Ovary (tissue), 3 donors: ENCODE measurements at regions not wholly inside any gene's neighbourhood (a gene's known extent, or its start where the extent isn't known, plus 50 kb on each side); places are given as distances from the start of the nearest gene placed in this dataset.

Source experiments
- EP300 ChIP-seq: sonication (generic); formaldehyde crosslinking; IDR thresholded peaks from one replicate; pipeline ENCODE4 v1.6.1; 2017; ENCODE audit warnings: antibody characterized with exemption
- POLR2A ChIP-seq: fragments of 450-650 bp; IDR thresholded peaks from one replicate; pipeline ENCODE4 v1.6.1; 2017; ENCODE audit warnings: antibody characterized with exemption, mild to moderate bottlenecking, moderate library complexity
- TF ChIP-seq, protein P1 (sequence below), 3 donors: fragments of 450-650 bp in 2 of 3; fragments of 200-600 bp in 1 of 3; IDR thresholded peaks; one replicate each; pipeline versions ENCODE4 v1.5.1 to v1.8.0; 2016 to 2022; ENCODE audit warnings: antibody characterized with exemption in 3 of 3, mild to moderate bottlenecking in 1 of 3
- donor health status: DM: no; HTN: no; CAD: no.

DNA sequence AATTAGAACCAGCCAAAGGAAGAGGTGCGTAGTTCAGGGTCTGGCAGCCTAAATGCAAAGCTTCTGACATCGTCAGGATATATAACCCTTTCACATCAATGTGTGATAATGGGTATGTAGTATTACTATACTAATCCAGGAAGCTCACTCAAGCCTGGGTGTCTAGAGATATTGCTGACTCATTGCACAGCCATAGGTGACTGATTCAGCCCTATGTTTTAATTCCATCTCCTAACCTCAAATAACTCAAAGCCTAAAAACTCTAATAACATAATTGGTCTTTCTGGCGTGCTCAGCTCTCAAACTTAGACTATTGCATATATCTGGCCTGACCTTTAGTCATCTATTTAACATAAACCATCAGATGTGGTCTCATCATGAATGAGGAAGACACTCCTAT, 658.4 kb downstream of the TBC1D32 start:
- TF ChIP-seq, protein P1, sequence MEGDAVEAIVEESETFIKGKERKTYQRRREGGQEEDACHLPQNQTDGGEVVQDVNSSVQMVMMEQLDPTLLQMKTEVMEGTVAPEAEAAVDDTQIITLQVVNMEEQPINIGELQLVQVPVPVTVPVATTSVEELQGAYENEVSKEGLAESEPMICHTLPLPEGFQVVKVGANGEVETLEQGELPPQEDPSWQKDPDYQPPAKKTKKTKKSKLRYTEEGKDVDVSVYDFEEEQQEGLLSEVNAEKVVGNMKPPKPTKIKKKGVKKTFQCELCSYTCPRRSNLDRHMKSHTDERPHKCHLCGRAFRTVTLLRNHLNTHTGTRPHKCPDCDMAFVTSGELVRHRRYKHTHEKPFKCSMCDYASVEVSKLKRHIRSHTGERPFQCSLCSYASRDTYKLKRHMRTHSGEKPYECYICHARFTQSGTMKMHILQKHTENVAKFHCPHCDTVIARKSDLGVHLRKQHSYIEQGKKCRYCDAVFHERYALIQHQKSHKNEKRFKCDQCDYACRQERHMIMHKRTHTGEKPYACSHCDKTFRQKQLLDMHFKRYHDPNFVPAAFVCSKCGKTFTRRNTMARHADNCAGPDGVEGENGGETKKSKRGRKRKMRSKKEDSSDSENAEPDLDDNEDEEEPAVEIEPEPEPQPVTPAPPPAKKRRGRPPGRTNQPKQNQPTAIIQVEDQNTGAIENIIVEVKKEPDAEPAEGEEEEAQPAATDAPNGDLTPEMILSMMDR (IDR thresholded peaks at IDR 0.05), result no peak
- TF ChIP-seq POLR2A (no peak), EP300 (no peak)
